ENCODE measurements at regions not wholly inside any gene's neighbourhood (a gene's known extent, or its start where the extent isn't known, plus 50 kb on each side); places are given as distances from the start of the nearest gene placed in this dataset.

GRCh38 chr11:27858866-27859265 is 158.6 kb upstream of the BDNF start:
- DNase-seq (ENCODE audit: low read depth) = peak; percentile 36

- DNase-seq (ENCODE audit: low read depth) = no peak
Observed at GRCh38 chr11:27857588-27857987, 157.3 kb upstream of the BDNF start.

GRCh38 chr11:27857014-27857413 is 156.8 kb upstream of the BDNF start:
- DNase-seq (ENCODE audit: low read depth) = no peak

GRCh38 chr11:27848423-27848822 is 148.2 kb upstream of the BDNF start:
- DNase-seq (ENCODE audit: low read depth) = no peak

GRCh38 chr11:27847496-27847895 is 147.2 kb upstream of the BDNF start:
- DNase-seq (ENCODE audit: low read depth) = no peak

- DNase-seq (ENCODE audit: low read depth) = no peak
Observed at GRCh38 chr11:27842290-27842689, 142.0 kb upstream of the BDNF start.

- DNase-seq (ENCODE audit: low read depth) = no peak
Observed at GRCh38 chr11:27841023-27841422, 140.8 kb upstream of the BDNF start.

- DNase-seq (ENCODE audit: low read depth) = peak; percentile 47
Observed at GRCh38 chr11:27839226-27839913, 139.1 kb upstream of the BDNF start.

GRCh38 chr11:27838674-27839073 is 138.4 kb upstream of the BDNF start:
- no peak for DNase-seq (ENCODE audit: low read depth)

- no peak for DNase-seq (ENCODE audit: low read depth)
Observed at GRCh38 chr11:27837895-27838563, 137.8 kb upstream of the BDNF start.

- peak; percentile 9 for DNase-seq (ENCODE audit: low read depth)
Observed at GRCh38 chr11:27830206-27830605, 130.0 kb upstream of the BDNF start.

GRCh38 chr11:27820249-27820648 is 120.0 kb upstream of the BDNF start:
- DNase-seq (ENCODE audit: low read depth) = peak; percentile 71

GRCh38 chr11:27816197-27816596 is 115.9 kb upstream of the BDNF start:
- no peak for DNase-seq (ENCODE audit: low read depth)

GRCh38 chr11:27812341-27812740 is 112.1 kb upstream of the BDNF start:
- DNase-seq (ENCODE audit: low read depth) = peak; percentile 68

- peak; percentile 91 for DNase-seq (ENCODE audit: low read depth)
Observed at GRCh38 chr11:27807596-27807995, 107.3 kb upstream of the BDNF start.

GRCh38 chr11:27806122-27806521 is 105.9 kb upstream of the BDNF start:
- no peak for DNase-seq (ENCODE audit: low read depth)

- peak; percentile 17 for DNase-seq (ENCODE audit: low read depth)
Observed at GRCh38 chr11:27795955-27796861, 96.0 kb upstream of the BDNF start.

GRCh38 chr11:27786864-27787263 is 86.6 kb upstream of the BDNF start:
- DNase-seq (ENCODE audit: low read depth) = no peak

- no peak for DNase-seq (ENCODE audit: low read depth)
Observed at GRCh38 chr11:27786331-27786730, 86.1 kb upstream of the BDNF start.

GRCh38 chr11:27783701-27784355 is 83.6 kb upstream of the BDNF start:
- no peak for DNase-seq (ENCODE audit: low read depth)

GRCh38 chr11:27777033-27777432 is 76.8 kb upstream of the BDNF start:
- peak; percentile 53 for DNase-seq (ENCODE audit: low read depth)

- DNase-seq (ENCODE audit: low read depth) = no peak
Observed at GRCh38 chr11:27773884-27774283, 73.6 kb upstream of the BDNF start.

All from EH (cell line).